ENCODE measurements at regions not wholly inside any gene's neighbourhood (a gene's known extent, or its start where the extent isn't known, plus 50 kb on each side); places are given as distances from the start of the nearest gene placed in this dataset.

DNA sequence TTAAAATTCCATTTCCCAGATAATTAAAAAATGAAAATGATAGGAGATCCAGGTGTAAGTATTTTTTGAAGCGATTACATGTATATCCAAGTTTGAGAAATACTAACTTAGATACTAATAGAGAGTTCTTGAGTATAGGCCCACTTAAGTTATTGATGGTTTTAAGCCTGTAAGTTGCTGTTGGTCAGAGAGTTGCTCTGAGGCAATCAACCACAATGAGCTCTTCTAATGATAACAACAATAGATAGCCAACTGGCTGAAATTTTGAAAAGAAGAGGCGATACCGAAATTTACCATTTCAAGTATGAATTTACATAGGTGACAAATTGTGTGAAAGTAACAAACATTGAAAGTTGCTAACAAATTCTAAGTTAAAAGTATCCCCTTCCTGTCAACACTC lies 209.5 kb downstream of the MANEA start:
- no peak overlapping the region for H3K27ac ChIP-seq
- ChIA-PET CTCF (no interaction called here), POLR2A (ENCODE audit: low non-redundant PET) (no interaction called here)
- TF ChIP-seq, protein P1, sequence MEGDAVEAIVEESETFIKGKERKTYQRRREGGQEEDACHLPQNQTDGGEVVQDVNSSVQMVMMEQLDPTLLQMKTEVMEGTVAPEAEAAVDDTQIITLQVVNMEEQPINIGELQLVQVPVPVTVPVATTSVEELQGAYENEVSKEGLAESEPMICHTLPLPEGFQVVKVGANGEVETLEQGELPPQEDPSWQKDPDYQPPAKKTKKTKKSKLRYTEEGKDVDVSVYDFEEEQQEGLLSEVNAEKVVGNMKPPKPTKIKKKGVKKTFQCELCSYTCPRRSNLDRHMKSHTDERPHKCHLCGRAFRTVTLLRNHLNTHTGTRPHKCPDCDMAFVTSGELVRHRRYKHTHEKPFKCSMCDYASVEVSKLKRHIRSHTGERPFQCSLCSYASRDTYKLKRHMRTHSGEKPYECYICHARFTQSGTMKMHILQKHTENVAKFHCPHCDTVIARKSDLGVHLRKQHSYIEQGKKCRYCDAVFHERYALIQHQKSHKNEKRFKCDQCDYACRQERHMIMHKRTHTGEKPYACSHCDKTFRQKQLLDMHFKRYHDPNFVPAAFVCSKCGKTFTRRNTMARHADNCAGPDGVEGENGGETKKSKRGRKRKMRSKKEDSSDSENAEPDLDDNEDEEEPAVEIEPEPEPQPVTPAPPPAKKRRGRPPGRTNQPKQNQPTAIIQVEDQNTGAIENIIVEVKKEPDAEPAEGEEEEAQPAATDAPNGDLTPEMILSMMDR (conservative IDR thresholded peaks at IDR 0.05; ENCODE audit: low read depth), result no peak
- no peak for DNase-seq (ENCODE audit: low spot score)

DNA sequence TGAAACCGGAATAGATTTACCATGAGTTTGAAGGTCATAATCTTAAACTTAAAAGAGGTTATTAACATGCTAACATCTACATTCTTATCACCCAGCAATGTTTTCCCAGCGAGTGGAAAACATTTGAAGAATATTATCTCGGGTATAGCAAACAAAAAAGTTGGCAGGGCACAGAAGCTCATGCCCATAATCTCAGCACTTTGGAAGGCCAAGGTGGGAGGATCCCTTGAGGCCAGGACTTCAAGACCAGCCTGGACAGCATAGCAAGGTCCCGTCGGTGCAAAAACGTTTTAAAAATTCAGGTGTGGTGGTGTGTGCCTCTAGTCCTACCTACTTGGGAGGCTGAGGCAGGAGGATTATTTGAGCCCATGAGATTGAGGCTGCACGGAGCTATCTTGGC lies 213.5 kb downstream of the MANEA start:
- TF ChIP-seq, protein P1 (conservative IDR thresholded peaks at IDR 0.05; ENCODE audit: low read depth), result no peak
- DNase-seq (ENCODE audit: low spot score), result no peak
- POLR2A ChIA-PET (ENCODE audit: low non-redundant PET), result no interaction called here

DNA sequence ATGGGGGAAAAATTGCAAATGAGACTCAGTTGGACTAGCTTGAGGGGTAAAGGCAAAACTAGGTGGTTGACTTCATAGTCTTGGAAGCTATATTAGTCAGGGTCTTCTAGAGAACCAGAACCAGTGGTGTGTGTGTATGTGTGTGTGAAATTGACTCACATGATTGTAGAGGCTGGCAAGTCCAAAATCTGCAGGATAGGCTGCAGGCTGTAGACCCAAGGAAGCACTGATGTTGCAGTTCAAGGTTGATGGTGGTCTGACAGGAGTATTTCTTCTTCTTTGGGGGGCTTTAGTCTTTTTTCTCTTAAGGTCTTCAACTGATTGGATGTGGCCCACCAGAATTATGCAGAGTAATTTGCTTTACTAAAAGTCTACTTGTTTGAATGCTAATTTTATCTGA lies 217.4 kb downstream of the MANEA start:
- TF ChIP-seq, protein P1 (conservative IDR thresholded peaks at IDR 0.05; ENCODE audit: low read depth), result no peak
- H3K27ac ChIP-seq, result no peak overlapping the region
- ChIA-PET CTCF (no interaction called here), POLR2A (ENCODE audit: low non-redundant PET) (no interaction called here)
- no peak for DNase-seq (ENCODE audit: low spot score)

More for the DNA sequence above, 213.5 kb downstream of the MANEA start:
- CTCF ChIA-PET, result no interaction called here
- H3K27ac ChIP-seq, result no peak overlapping the region

DNA sequence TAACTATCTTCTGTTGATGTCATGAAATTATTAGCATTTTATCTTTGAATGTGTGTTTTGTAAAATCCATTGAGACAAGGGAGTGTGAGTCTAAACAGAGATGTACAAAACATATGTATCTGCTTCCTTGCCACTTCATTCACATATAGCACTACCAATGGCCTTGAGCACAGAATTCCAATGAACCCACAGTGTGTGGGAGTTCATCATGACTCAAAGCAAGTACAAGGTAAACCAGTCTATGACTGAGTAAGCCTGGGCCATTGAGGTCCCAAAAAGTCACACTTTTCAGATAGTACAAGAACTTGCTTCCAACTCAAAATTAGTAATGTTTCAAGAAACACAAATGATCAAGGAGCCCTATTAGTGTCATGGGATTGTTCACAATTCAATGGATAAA lies 218.6 kb downstream of the MANEA start:
- DNase-seq (ENCODE audit: low spot score), result no peak
- H3K27ac ChIP-seq, result no peak overlapping the region
- ChIA-PET CTCF (no interaction called here), POLR2A (ENCODE audit: low non-redundant PET) (no interaction called here)
- TF ChIP-seq, protein P1 (conservative IDR thresholded peaks at IDR 0.05; ENCODE audit: low read depth), result no peak

DNA sequence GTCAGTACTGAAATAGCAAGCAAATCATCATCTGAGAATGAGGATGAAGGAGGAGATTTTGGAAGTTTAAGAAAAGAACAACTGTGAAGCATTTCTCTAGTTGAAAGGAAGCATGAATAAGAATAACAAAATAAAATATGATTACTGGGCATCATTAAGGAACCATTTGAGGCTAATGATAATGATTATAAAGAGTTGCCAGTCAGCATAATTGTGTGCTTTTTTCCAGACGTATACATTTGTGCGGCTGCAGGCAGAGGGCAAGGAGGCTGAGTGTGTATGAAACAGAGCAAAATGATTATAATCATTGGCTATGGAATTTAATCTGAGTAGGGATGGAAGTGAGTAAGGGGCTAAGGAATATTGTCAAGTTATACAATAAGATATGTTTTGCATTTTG lies 218.7 kb upstream of the FUT9 start:
- H3K27ac ChIP-seq, result no peak overlapping the region
- TF ChIP-seq, protein P1 (conservative IDR thresholded peaks at IDR 0.05; ENCODE audit: low read depth), result no peak
- ChIA-PET CTCF (no interaction called here), POLR2A (ENCODE audit: low non-redundant PET) (no interaction called here)
- no peak for DNase-seq (ENCODE audit: low spot score)

DNA sequence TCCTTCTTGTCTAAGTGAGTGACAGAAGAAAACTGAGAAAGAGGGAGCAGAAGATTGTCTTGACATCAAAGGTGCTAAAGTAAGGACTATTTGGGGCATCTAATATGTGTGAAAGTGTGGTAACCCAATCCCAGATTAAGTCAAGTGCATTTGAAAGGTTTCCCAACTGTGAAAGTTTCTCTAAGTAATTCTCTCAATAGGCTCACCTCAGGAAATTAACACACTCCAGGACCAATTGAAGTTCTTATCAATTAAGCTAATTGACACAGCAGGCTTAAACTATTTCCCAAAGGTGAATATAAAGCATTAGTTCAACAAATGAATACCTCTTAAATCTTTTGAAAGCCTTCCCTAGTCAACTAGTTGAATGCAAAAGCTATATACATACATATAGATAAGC lies 212.8 kb upstream of the FUT9 start:
- ChIA-PET CTCF (no interaction called here), POLR2A (ENCODE audit: low non-redundant PET) (no interaction called here)
- no peak overlapping the region for H3K27ac ChIP-seq
- DNase-seq (ENCODE audit: low spot score), result no peak
- TF ChIP-seq, protein P1 (conservative IDR thresholded peaks at IDR 0.05; ENCODE audit: low read depth), result no peak

DNA sequence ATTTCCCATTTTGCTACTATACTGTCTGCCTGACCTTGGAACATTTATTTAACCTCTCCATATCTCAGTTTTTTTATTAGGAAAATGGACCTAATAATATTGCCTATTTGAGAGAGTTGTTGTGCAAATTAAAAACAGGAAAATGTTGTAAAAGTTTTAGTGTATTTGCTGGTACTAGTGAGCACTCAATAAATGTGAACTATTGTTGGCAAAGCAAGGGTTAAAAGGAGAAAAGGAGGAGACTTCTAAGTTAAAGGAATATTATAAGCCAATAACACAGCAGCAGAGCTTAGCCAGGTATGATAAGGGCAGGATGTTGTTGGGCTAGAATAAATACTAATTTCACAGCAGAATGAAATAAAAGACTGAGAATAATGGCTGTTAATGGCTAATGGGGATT lies 211.9 kb upstream of the FUT9 start:
- POLR2A ChIA-PET (ENCODE audit: low non-redundant PET), result no interaction called here
- TF ChIP-seq, protein P1 (conservative IDR thresholded peaks at IDR 0.05; ENCODE audit: low read depth), result no peak
- H3K27ac ChIP-seq, result no peak overlapping the region
- no peak for DNase-seq (ENCODE audit: low spot score)
- CTCF ChIA-PET, result interaction anchor here (0.7 kb wide), 1 partner anchor 600 kb away, joined by 4 read pairs; no protein-coding TSS in a partner anchor

All from RWPE1 (cell line).